ENCODE measurements at regions not wholly inside any gene's neighbourhood (a gene's known extent, or its start where the extent isn't known, plus 50 kb on each side); places are given as distances from the start of the nearest gene placed in this dataset.

DNA sequence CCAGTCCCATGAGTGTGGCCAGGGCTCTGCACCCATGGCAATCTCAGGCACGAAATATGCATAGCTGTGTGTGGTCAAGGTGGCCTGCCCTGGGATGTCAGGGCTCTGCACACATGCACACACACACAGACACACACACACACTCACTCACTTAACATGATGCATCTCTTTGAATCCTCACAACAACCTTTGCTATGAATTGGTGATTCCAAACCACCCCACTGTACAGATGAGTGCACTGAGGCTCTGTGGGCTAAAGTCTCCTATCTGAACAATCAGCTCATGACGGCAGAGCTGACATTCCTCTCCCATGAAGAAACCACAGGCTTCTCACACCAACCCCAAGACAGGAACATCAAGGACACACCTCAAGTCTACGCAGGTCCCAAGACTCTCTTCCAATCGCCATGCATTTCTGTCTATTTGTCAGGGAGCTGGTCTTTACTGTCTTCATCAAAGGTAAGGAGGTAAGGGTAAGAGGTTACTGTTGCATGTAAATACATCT, 131.6 kb downstream of the ETS2 start:
- intact Hi-C loops (cut with DNase I; ENCODE audit: low total_unique reads), result no loop called here
- TF ChIP-seq, protein P1, sequence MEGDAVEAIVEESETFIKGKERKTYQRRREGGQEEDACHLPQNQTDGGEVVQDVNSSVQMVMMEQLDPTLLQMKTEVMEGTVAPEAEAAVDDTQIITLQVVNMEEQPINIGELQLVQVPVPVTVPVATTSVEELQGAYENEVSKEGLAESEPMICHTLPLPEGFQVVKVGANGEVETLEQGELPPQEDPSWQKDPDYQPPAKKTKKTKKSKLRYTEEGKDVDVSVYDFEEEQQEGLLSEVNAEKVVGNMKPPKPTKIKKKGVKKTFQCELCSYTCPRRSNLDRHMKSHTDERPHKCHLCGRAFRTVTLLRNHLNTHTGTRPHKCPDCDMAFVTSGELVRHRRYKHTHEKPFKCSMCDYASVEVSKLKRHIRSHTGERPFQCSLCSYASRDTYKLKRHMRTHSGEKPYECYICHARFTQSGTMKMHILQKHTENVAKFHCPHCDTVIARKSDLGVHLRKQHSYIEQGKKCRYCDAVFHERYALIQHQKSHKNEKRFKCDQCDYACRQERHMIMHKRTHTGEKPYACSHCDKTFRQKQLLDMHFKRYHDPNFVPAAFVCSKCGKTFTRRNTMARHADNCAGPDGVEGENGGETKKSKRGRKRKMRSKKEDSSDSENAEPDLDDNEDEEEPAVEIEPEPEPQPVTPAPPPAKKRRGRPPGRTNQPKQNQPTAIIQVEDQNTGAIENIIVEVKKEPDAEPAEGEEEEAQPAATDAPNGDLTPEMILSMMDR (IDR thresholded peaks at IDR 0.05), result no peak
- TF ChIP-seq POLR2A (IDR thresholded peaks at IDR 0.05), result no peak

DNA sequence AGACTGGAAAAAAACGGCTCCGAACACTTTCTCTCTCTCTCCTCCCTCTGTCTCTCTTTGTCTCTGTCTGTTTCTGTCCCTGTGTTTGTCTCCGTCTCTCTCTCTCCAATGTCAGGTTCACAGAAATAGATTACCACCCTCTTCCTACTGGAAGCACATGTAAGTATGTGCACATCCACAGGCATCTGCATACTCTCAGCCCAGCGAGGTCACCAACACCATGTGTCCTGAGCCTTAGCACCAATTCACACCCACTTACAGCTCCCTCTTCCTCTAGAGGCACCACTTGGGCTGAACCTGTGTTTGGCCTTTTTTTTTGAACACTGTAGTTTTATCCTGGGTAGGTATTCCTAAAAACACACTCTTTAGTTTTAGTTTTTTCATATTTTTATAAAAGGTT, 130.5 kb downstream of the ETS2 start:
- Histone ChIP-seq H3K36me3 (no peaks in the 10 kb centered on the region), H3K27ac (no peak overlapping the region), H3K27me3 (no peaks in the 10 kb centered on the region), H3K4me1 (no peaks in the 10 kb centered on the region), H3K4me3 (no peak overlapping the region), H3K9me3 (no peaks in the 10 kb centered on the region)
- TF ChIP-seq, protein P1 (IDR thresholded peaks at IDR 0.05), result no peak
- no peak for TF ChIP-seq POLR2A (IDR thresholded peaks at IDR 0.05)
- no peak for DNase-seq
- intact Hi-C loops (cut with DNase I; ENCODE audit: low total_unique reads), result no loop called here

More for the DNA sequence above, 131.6 kb downstream of the ETS2 start:
- Histone ChIP-seq H3K27ac (no peak overlapping the region), H3K4me1 (no peaks in the 10 kb centered on the region), H3K4me3 (no peak overlapping the region), H3K9me3 (no peaks in the 10 kb centered on the region), H3K27me3 (no peaks in the 10 kb centered on the region), H3K36me3 (no peaks in the 10 kb centered on the region)
- DNase-seq, result no peak

DNA sequence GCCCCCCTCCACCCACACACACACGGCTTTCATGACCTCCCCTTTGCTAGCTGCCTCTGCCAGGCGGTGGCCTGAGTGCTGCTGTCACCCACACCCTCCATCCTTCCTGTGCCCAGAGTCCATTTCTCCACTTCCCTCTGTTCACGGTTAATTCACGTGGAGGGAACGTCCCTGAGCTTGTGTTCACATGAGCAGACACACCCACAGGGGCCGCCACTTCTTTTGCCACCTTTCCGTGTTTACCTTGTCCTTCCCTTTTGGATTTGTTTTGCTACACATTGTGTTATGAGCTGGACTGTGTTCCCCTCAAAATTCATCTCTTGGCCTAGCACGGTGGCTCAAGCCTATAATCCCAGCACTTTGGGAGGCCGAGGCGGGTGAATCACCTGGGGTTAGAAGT, 128.0 kb downstream of the ETS2 start:
- intact Hi-C loops (cut with DNase I; ENCODE audit: low total_unique reads), result no loop called here

DNA sequence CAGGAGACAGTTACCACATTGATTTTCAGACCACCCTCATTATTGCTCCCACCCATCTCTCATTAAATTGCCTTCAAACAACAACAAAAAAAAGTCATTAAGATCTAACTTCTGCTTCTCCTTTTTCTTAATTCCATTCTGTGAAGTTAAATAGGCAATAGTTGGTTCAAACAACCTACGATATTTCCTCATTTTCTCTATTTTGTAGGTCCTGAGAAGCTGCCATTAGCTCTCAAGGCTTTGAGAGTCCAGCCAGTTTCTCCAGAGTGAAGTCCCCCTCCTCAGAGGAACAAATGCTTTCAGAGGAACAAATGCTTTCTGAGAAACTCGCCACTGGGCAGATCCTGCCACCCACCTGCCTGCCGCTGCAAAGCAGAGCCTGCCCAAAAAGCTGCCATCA, 125.6 kb downstream of the ETS2 start:
- no peak overlapping the region for H3K27ac ChIP-seq
- intact Hi-C loops (cut with DNase I; ENCODE audit: low total_unique reads), result no loop called here
- no peak for DNase-seq
- H3K36me3 ChIP-seq, result no peaks in the 10 kb centered on the region
- no peaks in the 10 kb centered on the region for H3K4me1 ChIP-seq
- H3K9me3 ChIP-seq, result no peaks in the 10 kb centered on the region
- no peak for TF ChIP-seq POLR2A (IDR thresholded peaks at IDR 0.05)
- TF ChIP-seq, protein P1 (IDR thresholded peaks at IDR 0.05), result no peak
- no peaks in the 10 kb centered on the region for H3K27me3 ChIP-seq
- H3K4me3 ChIP-seq, result no peak overlapping the region

More for the DNA sequence above, 128.0 kb downstream of the ETS2 start:
- DNase-seq, result no peak
- TF ChIP-seq, protein P1 (IDR thresholded peaks at IDR 0.05), result no peak
- TF ChIP-seq POLR2A (IDR thresholded peaks at IDR 0.05), result no peak
- Histone ChIP-seq H3K4me1 (no peaks in the 10 kb centered on the region), H3K4me3 (no peak overlapping the region), H3K36me3 (no peaks in the 10 kb centered on the region), H3K9me3 (no peaks in the 10 kb centered on the region), H3K27ac (no peak overlapping the region), H3K27me3 (no peaks in the 10 kb centered on the region)

DNA sequence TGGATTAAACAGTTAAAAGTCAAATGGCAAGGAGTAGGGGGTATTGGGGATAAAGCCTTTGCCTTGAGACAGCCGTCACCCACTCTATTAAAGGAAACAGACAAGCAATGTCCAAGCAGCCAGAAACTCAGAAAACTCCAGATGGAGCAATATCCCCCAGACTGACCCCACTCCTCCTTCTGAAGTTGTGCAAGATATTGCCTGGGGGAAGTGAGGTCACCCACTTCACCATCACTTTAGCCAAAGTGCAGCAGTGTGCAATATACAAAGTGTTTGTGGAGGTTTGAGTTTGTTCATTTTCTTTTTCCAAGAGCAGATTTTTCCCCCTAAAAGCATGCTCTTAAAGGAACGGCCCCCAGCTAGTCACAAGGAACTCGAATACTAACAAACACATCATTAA, 125.1 kb downstream of the ETS2 start:
- no peaks in the 10 kb centered on the region for H3K27me3 ChIP-seq
- intact Hi-C loops (cut with DNase I; ENCODE audit: low total_unique reads), result no loop called here
- no peaks in the 10 kb centered on the region for H3K9me3 ChIP-seq
- no peaks in the 10 kb centered on the region for H3K4me1 ChIP-seq
- H3K4me3 ChIP-seq, result no peak overlapping the region
- no peak for TF ChIP-seq POLR2A (IDR thresholded peaks at IDR 0.05)
- TF ChIP-seq, protein P1 (IDR thresholded peaks at IDR 0.05), result no peak
- H3K27ac ChIP-seq, result peak overlapping the region in 1 of 2 donors; percentile 17
- no peaks in the 10 kb centered on the region for H3K36me3 ChIP-seq
- DNase-seq, result peak in 1 of 2 donors; percentile 41
